ENCODE measurements at regions not wholly inside any gene's neighbourhood (a gene's known extent, or its start where the extent isn't known, plus 50 kb on each side); places are given as distances from the start of the nearest gene placed in this dataset.

- no peak for TF ChIP-seq CTCF (IDR thresholded peaks at IDR 0.05; ENCODE audit: low read depth, low read length, poor library complexity, severe bottlenecking)
- TF ChIP-seq EZH2phosphoT487 (IDR thresholded peaks at IDR 0.05; ENCODE audit: borderline replicate concordance, low read length) = no peak
These were observed 1069.2 kb upstream of the CHAC2 start for GRCh38 chr2:52698408-52698807.

Data from DOHH2 (cell line).